Tibial nerve (tissue), 4 donors: ENCODE measurements at regions not wholly inside any gene's neighbourhood (a gene's known extent, or its start where the extent isn't known, plus 50 kb on each side); places are given as distances from the start of the nearest gene placed in this dataset.

Experiments
- DNase-seq, 2 donors: peaks; one replicate each; pipeline ENCODE4 v3.0.0-alpha.2; 2019; ENCODE audit warnings: low spot score in 2 of 2
- H3K27ac ChIP-seq, 4 donors: fragments of 200-600 bp; sonication (generic) in 3 of 4; one replicate each; pipeline ENCODE4 v1.5.1; 2017 to 2019; ENCODE audit warnings: mild to moderate bottlenecking in 1 of 4
- H3K27me3 ChIP-seq, 2 donors: fragments of 200-600 bp; sonication (generic) in 1 of 2; one replicate each; pipeline versions ENCODE4 v1.5.1 to v1.6.0; 2017 to 2019
- H3K36me3 ChIP-seq, 3 donors: fragments of 200-600 bp; sonication (generic); one replicate each; pipeline ENCODE4 v1.5.1; 2018 to 2019
- H3K4me1 ChIP-seq, 4 donors: fragments of 200-600 bp; sonication (generic) in 3 of 4; one replicate each; pipeline ENCODE4 v1.5.1; 2017 to 2019
- H3K4me3 ChIP-seq, 4 donors: fragments of 200-600 bp; sonication (generic) in 3 of 4; one replicate each; pipeline ENCODE4 v1.5.1; 2017 to 2019; ENCODE audit warnings: mild to moderate bottlenecking in 1 of 4, moderate library complexity in 1 of 4
- H3K9me3 ChIP-seq, 4 donors: fragments of 200-600 bp; sonication (generic) in 3 of 4; one replicate each; pipeline ENCODE4 v1.5.1; 2017 to 2019
- EP300 ChIP-seq, 2 donors: sonication (generic); formaldehyde crosslinking; IDR thresholded peaks; one replicate each; pipeline ENCODE4 v1.6.1; 2017; ENCODE audit warnings: antibody characterized with exemption in 2 of 2, mild to moderate bottlenecking in 1 of 2
- POLR2A ChIP-seq, 2 donors: fragments of 450-650 bp; IDR thresholded peaks; one replicate each; pipeline ENCODE4 v1.6.1; 2017; ENCODE audit warnings: antibody characterized with exemption in 2 of 2, mild to moderate bottlenecking in 2 of 2, moderate library complexity in 2 of 2
- WGBS, 2 donors: methylation state at CpG; one replicate each; pipeline ENCODE4 v1.1.5; 2018; 5-methylcytosine and 5-hydroxymethylcytosine counted together
- TF ChIP-seq, protein P1 (sequence below), 5 experiments: fragments of 200-600 bp in 3 of 5; fragments of 450-650 bp in 2 of 5; sonication (generic) in 3 of 5; IDR thresholded peaks; one replicate each; pipeline ENCODE4 v1.5.1; 2016 to 2019; ENCODE audit warnings: antibody characterized with exemption in 5 of 5, mild to moderate bottlenecking in 3 of 5, moderate library complexity in 2 of 5

DNA sequence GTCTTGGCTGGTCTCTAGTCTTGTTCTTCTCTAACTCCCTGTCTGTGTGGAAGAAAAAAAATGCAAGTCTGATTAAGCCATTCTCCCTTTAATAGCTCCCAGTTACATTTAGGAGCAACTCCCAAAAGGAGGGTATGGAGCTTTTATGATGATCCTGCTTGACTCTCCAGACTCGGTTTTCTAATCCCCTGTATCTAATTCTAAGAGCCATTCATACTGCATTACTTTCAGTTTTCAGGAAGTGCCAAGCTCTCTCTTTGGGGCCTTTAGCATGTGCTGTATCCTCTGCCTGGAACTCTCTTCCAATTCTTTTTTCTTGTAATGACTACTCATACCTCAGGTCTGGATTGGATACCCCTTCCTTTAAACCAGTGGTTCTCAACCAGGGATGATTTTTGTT is 219.7 kb upstream of the SPRED2 start:
- Histone ChIP-seq H3K27me3 (no peaks in the 10 kb centered on the region), H3K27ac (no peak overlapping the region), H3K4me1 (no peaks in the 10 kb centered on the region), H3K36me3 (no peaks in the 10 kb centered on the region), H3K9me3 (no peaks in the 10 kb centered on the region), H3K4me3 (no peak overlapping the region)
- TF ChIP-seq, protein P1, sequence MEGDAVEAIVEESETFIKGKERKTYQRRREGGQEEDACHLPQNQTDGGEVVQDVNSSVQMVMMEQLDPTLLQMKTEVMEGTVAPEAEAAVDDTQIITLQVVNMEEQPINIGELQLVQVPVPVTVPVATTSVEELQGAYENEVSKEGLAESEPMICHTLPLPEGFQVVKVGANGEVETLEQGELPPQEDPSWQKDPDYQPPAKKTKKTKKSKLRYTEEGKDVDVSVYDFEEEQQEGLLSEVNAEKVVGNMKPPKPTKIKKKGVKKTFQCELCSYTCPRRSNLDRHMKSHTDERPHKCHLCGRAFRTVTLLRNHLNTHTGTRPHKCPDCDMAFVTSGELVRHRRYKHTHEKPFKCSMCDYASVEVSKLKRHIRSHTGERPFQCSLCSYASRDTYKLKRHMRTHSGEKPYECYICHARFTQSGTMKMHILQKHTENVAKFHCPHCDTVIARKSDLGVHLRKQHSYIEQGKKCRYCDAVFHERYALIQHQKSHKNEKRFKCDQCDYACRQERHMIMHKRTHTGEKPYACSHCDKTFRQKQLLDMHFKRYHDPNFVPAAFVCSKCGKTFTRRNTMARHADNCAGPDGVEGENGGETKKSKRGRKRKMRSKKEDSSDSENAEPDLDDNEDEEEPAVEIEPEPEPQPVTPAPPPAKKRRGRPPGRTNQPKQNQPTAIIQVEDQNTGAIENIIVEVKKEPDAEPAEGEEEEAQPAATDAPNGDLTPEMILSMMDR (IDR thresholded peaks at IDR 0.05) = no peak
- no peak for TF ChIP-seq POLR2A (IDR thresholded peaks at IDR 0.05)
- TF ChIP-seq EP300 (IDR thresholded peaks at IDR 0.05) = no peak
- 48 to 51% methylated on average over 1 of the region's 1 CpG for WGBS, 2 donors
- DNase-seq = no peak

DNA sequence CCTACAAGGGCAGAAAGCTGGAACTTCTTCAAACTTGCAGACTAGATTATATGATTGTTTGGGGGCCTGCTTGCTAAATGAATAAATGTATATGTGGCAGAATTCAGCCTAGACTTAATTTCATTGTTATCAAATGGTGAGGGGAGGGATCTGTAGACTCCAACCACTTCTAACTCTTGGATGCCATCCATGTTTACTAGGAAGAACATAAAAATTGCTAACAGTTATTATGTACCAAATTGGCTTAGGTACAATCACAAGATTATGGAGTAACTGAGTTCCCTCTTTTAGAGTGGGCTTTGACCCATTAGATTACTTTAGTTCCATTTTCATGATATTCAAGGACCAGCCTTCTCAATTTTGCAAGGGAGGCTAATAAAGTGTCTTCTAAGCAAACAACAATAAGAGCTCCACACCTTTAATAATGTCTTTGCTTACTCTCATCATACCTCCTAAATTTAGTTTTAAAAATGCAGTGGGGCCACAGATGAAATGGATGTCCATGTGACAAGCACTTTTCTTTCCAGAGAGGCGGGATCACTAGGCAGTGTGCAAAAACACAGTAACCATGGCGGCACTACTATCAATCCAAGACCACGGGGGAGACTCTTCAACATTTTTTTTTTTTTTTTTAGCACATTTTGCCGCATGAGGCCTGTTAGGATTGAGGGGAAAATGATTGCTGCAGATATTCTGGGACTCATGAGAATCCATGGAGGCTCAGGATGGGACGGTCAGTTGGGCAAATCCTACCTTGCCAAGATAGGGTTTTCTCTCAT is 217.6 kb upstream of the SPRED2 start:
- TF ChIP-seq POLR2A (IDR thresholded peaks at IDR 0.05) (no peak), EP300 (IDR thresholded peaks at IDR 0.05) (no peak)
- TF ChIP-seq, protein P1 (IDR thresholded peaks at IDR 0.05) = no peak
- H3K4me1 ChIP-seq = no peaks in the 10 kb centered on the region
- no peaks in the 10 kb centered on the region for H3K9me3 ChIP-seq
- H3K36me3 ChIP-seq = no peaks in the 10 kb centered on the region
- no peak for DNase-seq
- no peak overlapping the region for H3K27ac ChIP-seq
- WGBS, 2 donors = 90 to 96% methylated on average over 5 of the region's 5 CpGs
- H3K27me3 ChIP-seq = no peaks in the 10 kb centered on the region
- no peak overlapping the region for H3K4me3 ChIP-seq

- 91 to 95% methylated on average over 1 of the region's 1 CpG for WGBS, 2 donors
- Histone ChIP-seq H3K9me3 (no peaks in the 10 kb centered on the region), H3K4me3 (no peak overlapping the region), H3K27me3 (no peaks in the 10 kb centered on the region), H3K4me1 (no peaks in the 10 kb centered on the region), H3K27ac (no peak overlapping the region), H3K36me3 (no peaks in the 10 kb centered on the region)
- DNase-seq = no peak
- TF ChIP-seq, protein P1 (IDR thresholded peaks at IDR 0.05) = no peak
- TF ChIP-seq EP300 (IDR thresholded peaks at IDR 0.05) (no peak), POLR2A (IDR thresholded peaks at IDR 0.05) (no peak)
Observed at GRCh38 chr2:65647249-65647842, 214.9 kb upstream of the SPRED2 start.

DNA sequence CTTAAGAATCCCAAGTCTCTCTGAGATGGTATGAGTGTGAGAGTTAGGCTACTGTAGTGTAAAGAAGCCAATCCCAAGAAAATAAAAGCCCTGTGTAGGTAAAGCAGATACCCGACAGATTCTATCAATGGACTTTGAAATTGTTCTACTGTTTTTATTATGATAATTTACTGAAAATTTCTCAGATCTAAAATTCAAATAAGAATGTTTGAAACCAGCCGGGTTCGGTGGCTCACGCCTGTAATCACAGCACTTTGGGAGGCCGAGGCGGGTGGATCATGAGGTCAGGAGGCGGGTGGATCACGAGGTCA is 208.3 kb upstream of the SPRED2 start:
- peaks cover 0 to 3% (median 0%) of the 10 kb centered on the region in 4 donors for H3K4me1 ChIP-seq
- DNase-seq = no peak
- H3K4me3 ChIP-seq = no peak overlapping the region
- H3K27ac ChIP-seq = no peak overlapping the region
- TF ChIP-seq, protein P1 (IDR thresholded peaks at IDR 0.05) = no peak
- TF ChIP-seq EP300 (IDR thresholded peaks at IDR 0.05) (no peak), POLR2A (IDR thresholded peaks at IDR 0.05) (no peak)
- H3K36me3 ChIP-seq = no peaks in the 10 kb centered on the region
- 73 to 75% methylated on average over 8 of the region's 8 CpGs for WGBS, 2 donors
- H3K9me3 ChIP-seq = no peaks in the 10 kb centered on the region
- H3K27me3 ChIP-seq = no peaks in the 10 kb centered on the region

DNA sequence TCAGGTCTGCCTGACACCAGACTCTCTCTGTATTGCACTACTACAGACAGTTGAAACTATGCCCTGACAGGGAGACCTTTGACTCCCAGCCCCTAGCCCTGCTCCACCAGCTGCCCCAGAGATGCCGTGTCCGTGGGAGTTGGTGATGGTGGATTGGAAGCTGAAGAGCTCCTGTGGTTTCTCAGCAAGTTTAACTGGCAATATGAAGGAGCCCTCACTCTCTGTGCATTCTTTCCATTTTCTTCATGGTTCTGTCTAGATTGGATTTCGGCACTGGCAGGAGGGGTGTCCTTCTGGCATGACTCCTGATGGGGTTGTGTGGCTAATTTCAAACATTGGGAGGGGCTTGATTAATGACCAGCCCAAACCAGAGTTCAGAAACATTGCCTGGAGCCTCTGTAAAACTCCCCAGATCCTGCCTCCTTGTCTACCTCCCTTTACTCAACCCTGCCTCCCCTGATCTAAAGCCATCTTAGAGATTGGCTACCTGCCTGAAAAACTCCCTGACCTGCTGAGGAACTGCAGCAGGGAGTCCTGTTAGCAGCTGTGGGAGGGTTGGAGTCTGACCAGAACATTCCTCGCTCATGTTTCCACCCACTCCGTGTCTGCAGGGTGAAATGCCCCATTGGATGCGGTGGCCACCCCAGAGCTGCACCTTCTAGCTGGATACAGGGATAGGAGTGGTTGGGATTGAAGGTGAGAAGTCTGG is 206.9 kb upstream of the SPRED2 start:
- TF ChIP-seq, protein P1 (IDR thresholded peaks at IDR 0.05) = no peak
- no peak for TF ChIP-seq EP300 (IDR thresholded peaks at IDR 0.05)
- no peak for TF ChIP-seq POLR2A (IDR thresholded peaks at IDR 0.05)
- H3K4me1 ChIP-seq = peaks cover 0 to 3% (median 0%) of the 10 kb centered on the region in 4 donors
- DNase-seq = no peak

More for the DNA sequence above, 206.9 kb upstream of the SPRED2 start:
- Histone ChIP-seq H3K9me3 (no peaks in the 10 kb centered on the region), H3K36me3 (no peaks in the 10 kb centered on the region), H3K27me3 (no peaks in the 10 kb centered on the region), H3K4me3 (no peak overlapping the region), H3K27ac (no peak overlapping the region)
- 51 to 52% methylated on average over 6 of the region's 6 CpGs for WGBS, 2 donors
